IMR-90 (cell line): ENCODE measurements at regions not wholly inside any gene's neighbourhood (a gene's known extent, or its start where the extent isn't known, plus 50 kb on each side); places are given as distances from the start of the nearest gene placed in this dataset.

Source experiments
- BHLHE40 ChIP-seq: fragments of 150-350 bp; IDR thresholded peaks from 2 replicates; pipeline ENCODE4 v1.6.1; 2016; ENCODE audit warnings: mild to moderate bottlenecking, low read depth, low read length
- CTCF ChIP-seq: conservative IDR thresholded peaks from 2 replicates; pipeline ENCODE4 v1.5.1; 2012; ENCODE audit warnings: mild to moderate bottlenecking, low read depth, low read length, improper control_type of control experiment
- FOS ChIP-seq: fragments of 150-350 bp; IDR thresholded peaks from 2 replicates; pipeline ENCODE4 v1.6.1; 2016; ENCODE audit warnings: low read depth, low read length
- MAFK ChIP-seq: IDR thresholded peaks from 2 replicates; pipeline ENCODE4 v1.6.1; 2012; ENCODE audit warnings: low read depth, low read length, improper control_type of control experiment
- RCOR1 ChIP-seq: IDR thresholded peaks from 2 replicates; pipeline ENCODE4 v1.6.1; 2012; ENCODE audit warnings: mild to moderate bottlenecking, low read length, improper control_type of control experiment; ENCODE audit not compliant: insufficient replicate concordance
- SMC3 ChIP-seq: fragments of 150-350 bp; IDR thresholded peaks from 2 replicates; pipeline ENCODE4 v1.6.1; 2016; ENCODE audit warnings: low read depth, mild to moderate bottlenecking, antibody characterized with exemption, low read length, moderate library complexity

DNA sequence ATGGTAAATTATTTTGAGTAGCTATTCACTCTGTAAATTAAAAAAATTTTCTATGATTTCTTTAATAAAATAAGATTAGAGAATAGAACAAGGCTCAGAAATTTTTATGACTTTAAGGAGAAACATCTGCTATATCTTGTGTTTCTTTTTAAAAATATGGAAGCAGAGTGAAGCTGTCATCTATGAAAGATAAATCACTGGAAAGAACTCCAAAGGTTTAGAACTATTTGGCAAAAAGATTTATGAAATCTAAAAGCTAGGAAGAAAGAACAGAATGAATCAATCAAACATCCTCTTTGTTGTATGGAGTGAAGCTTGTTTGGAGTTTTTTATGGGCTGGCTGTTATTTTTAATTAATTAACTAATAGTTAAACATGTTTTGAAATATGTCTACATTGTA is 89.8 kb upstream of the ACTBL2 start:
- no peak for TF ChIP-seq CTCF
- TF ChIP-seq FOS: no peak
- no peak for TF ChIP-seq BHLHE40
- TF ChIP-seq SMC3: no peak
- no peak for TF ChIP-seq RCOR1
- no peak for TF ChIP-seq MAFK
